Heart right ventricle (tissue), 16 donors: ENCODE measurements at regions not wholly inside any gene's neighbourhood (a gene's known extent, or its start where the extent isn't known, plus 50 kb on each side); places are given as distances from the start of the nearest gene placed in this dataset.

Experiments
- ATAC-seq, 8 donors: fragments of 200-7000 bp; cut with Tn5 transposase; one replicate each; pipeline ENCODE4 v1.9.1; 2020; ENCODE audit warnings: mild to moderate bottlenecking in 8 of 8, moderate library complexity in 8 of 8, moderate number of reproducible peaks in 1 of 8
- DNase-seq, 2 donors: peaks; one replicate each; pipeline ENCODE4 v3.0.0-alpha.2; 2020
- H3K27ac ChIP-seq, 10 donors: fragments of 200-600 bp; sonication (generic) in 2 of 10; one replicate each; pipeline versions ENCODE4 v1.5.0 to v1.8.0; 2020 to 2022; ENCODE audit warnings: mild to moderate bottlenecking in 3 of 10
- H3K27me3 ChIP-seq, 7 donors: fragments of 200-600 bp; one replicate each; pipeline ENCODE4 v1.8.0; 2021 to 2022; ENCODE audit warnings: mild to moderate bottlenecking in 2 of 7
- H3K36me3 ChIP-seq, 9 donors: fragments of 200-600 bp; sonication (generic) in 1 of 9; one replicate each; pipeline versions ENCODE4 v1.5.0 to v1.8.0; 2020 to 2022; ENCODE audit warnings: mild to moderate bottlenecking in 2 of 9
- H3K4me1 ChIP-seq, 9 donors: fragments of 200-600 bp; sonication (generic) in 1 of 9; one replicate each; pipeline versions ENCODE4 v1.5.0 to v1.8.0; 2020 to 2022; ENCODE audit warnings: mild to moderate bottlenecking in 4 of 9
- H3K4me3 ChIP-seq, 10 donors: fragments of 200-600 bp; sonication (generic) in 2 of 10; one replicate each; pipeline versions ENCODE4 v1.5.0 to v1.8.0; 2020 to 2022; ENCODE audit warnings: mild to moderate bottlenecking in 7 of 10, moderate library complexity in 2 of 10
- H3K9me3 ChIP-seq, 11 donors: fragments of 200-600 bp in 10 of 11; sonication (generic) in 2 of 11; one replicate each; pipeline versions ENCODE4 v1.5.0 to v1.8.0; 2013 to 2022; ENCODE audit warnings: mild to moderate bottlenecking in 2 of 11, control low read depth in 1 of 11, moderate library complexity in 1 of 11
- CTCF ChIP-seq, 9 donors: fragments of 200-600 bp; sonication (generic) in 2 of 9; IDR thresholded peaks; one replicate each; pipeline versions ENCODE4 v1.5.0 to v1.8.0; 2021 to 2022; ENCODE audit warnings: antibody characterized with exemption in 9 of 9, mild to moderate bottlenecking in 5 of 9, moderate library complexity in 1 of 9
- WGBS, 2 donors: extraction: QIAGEN DNeasy Blood & Tissue Kit; methylation state at CpG; one replicate each; pipeline ENCODE4 v1.1.7; 2013; ENCODE audit warnings: inconsistent platforms in 1 of 2; 5-methylcytosine and 5-hydroxymethylcytosine counted together
- intact Hi-C, 10 donors: fragments of 100-400 bp; cut with DNase I; formaldehyde crosslinking; loops; one replicate each; pipeline versions ENCODE4 v1.11.1 to v1.14.2; 2022
- donor health status: Arrhythmogenic right ventricular cardiomyopathy.
- donor health status: ischemic (EF 13 %, LVEDD 7.1; RV severe dilation, severe dysfunction).
- donor health status: healthy with polysubstance abuse.
- donor health status: DM: no; HTN: yes; CAD: no.
- donor health status: DM: no; HTN: no; CAD: no.
- donor health status: ischemic (EF 25% LVEDD 6.9; RV normal size, moderate dysfunction).
- donor health status: ischemic (EF 25% LVEDD 5.7; RV mildly dilated, moderate dysfunction).
- donor health status: healthy.
- donor health status: DM: yes; HTN: yes; CAD: no.
- donor health status: Ischemic cardiomyopathy.
- donor health status: ischemic (EF 35%, LVEDD 5.7; RV mildly dilated, moderate dysfunction).
- donor health status: nonischemic (EF 11% LVEDD 7.7; RV severe dilation, severe dysfunction).
- donor health status: DM: yes; HTN: yes; CAD: no.
- donor health status: PGD.
- donor health status: ischemic (EF 29% LVEDD 5.4; RV normal size, mild dysfunction).
- donor health status: nonischemic (EF 23%, LVEDD 6.1; RV moderate dilation, normal function).

GRCh38 chr2:65589667-65590066, 157.3 kb upstream of the SPRED2 start:
- intact Hi-C loops, result no loop called here
- H3K4me3 ChIP-seq, result no peak overlapping the region
- no peaks in the 10 kb centered on the region for H3K36me3 ChIP-seq
- WGBS, 2 donors, result 82 to 91% methylated on average over 2 of the region's 2 CpGs
- no peaks in the 10 kb centered on the region for H3K4me1 ChIP-seq
- H3K9me3 ChIP-seq, result peaks cover 0 to 18% (median 6%) of the 10 kb centered on the region in 11 donors
- ATAC-seq (no peak), DNase-seq (no peak)
- H3K27me3 ChIP-seq, result no peaks in the 10 kb centered on the region
- no peak for TF ChIP-seq CTCF (IDR thresholded peaks at IDR 0.05)
- H3K27ac ChIP-seq, result no peak overlapping the region

- no peak for TF ChIP-seq CTCF (IDR thresholded peaks at IDR 0.05)
- no peaks in the 10 kb centered on the region for H3K4me1 ChIP-seq
- intact Hi-C loops, result no loop called here
- H3K27me3 ChIP-seq, result no peaks in the 10 kb centered on the region
- H3K9me3 ChIP-seq, result no peaks in the 10 kb centered on the region
- 92 to 95% methylated on average over 4 of the region's 4 CpGs for WGBS, 2 donors
- no peak overlapping the region for H3K4me3 ChIP-seq
- DNase-seq (no peak), ATAC-seq (no peak)
- H3K27ac ChIP-seq, result no peak overlapping the region
- no peaks in the 10 kb centered on the region for H3K36me3 ChIP-seq
These were observed 155.4 kb upstream of the SPRED2 start for GRCh38 chr2:65587779-65588178.

- no peaks in the 10 kb centered on the region for H3K36me3 ChIP-seq
- WGBS, 2 donors, result 55 to 59% methylated on average over 4 of the region's 4 CpGs
- no peaks in the 10 kb centered on the region for H3K4me1 ChIP-seq
- ATAC-seq (no peak), DNase-seq (no peak)
- no peak overlapping the region for H3K4me3 ChIP-seq
- intact Hi-C loops, result no loop called here
- H3K9me3 ChIP-seq, result no peaks in the 10 kb centered on the region
- no peak overlapping the region for H3K27ac ChIP-seq
- no peaks in the 10 kb centered on the region for H3K27me3 ChIP-seq
- no peak for TF ChIP-seq CTCF (IDR thresholded peaks at IDR 0.05)
These were observed 154.1 kb upstream of the SPRED2 start for GRCh38 chr2:65586516-65586915.

GRCh38 chr2:65583061-65583460, 150.7 kb upstream of the SPRED2 start:
- no peak overlapping the region for H3K4me3 ChIP-seq
- TF ChIP-seq CTCF (IDR thresholded peaks at IDR 0.05), result no peak
- no peak overlapping the region for H3K27ac ChIP-seq
- H3K4me1 ChIP-seq, result no peaks in the 10 kb centered on the region
- no peak for DNase-seq
- 72 to 74% methylated on average over 11 of the region's 11 CpGs for WGBS, 2 donors
- intact Hi-C loops, result no loop called here
- no peak for ATAC-seq
- H3K36me3 ChIP-seq, result no peaks in the 10 kb centered on the region
- H3K9me3 ChIP-seq, result no peaks in the 10 kb centered on the region
- H3K27me3 ChIP-seq, result peaks cover 0 to 4% (median 0%) of the 10 kb centered on the region in 7 donors

- Histone ChIP-seq H3K4me3 (no peak overlapping the region), H3K9me3 (no peaks in the 10 kb centered on the region), H3K36me3 (no peaks in the 10 kb centered on the region), H3K27me3 (peaks cover 0 to 4% (median 0%) of the 10 kb centered on the region in 7 donors), H3K4me1 (no peaks in the 10 kb centered on the region), H3K27ac (no peak overlapping the region)
- no peak for ATAC-seq
- 92 to 94% methylated on average over 5 of the region's 5 CpGs for WGBS, 2 donors
- DNase-seq, result no peak
- TF ChIP-seq CTCF (IDR thresholded peaks at IDR 0.05), result no peak
- intact Hi-C loops, result no loop called here
These were observed 150.0 kb upstream of the SPRED2 start for GRCh38 chr2:65582364-65582763.
